ENCODE measurements at regions not wholly inside any gene's neighbourhood (a gene's known extent, or its start where the extent isn't known, plus 50 kb on each side); places are given as distances from the start of the nearest gene placed in this dataset.
"Not testable (repeated sequence)": the region's sequence is repeated elsewhere in the genome, so short reads cannot be mapped to it uniquely, and the experiment has no call there.

DNA sequence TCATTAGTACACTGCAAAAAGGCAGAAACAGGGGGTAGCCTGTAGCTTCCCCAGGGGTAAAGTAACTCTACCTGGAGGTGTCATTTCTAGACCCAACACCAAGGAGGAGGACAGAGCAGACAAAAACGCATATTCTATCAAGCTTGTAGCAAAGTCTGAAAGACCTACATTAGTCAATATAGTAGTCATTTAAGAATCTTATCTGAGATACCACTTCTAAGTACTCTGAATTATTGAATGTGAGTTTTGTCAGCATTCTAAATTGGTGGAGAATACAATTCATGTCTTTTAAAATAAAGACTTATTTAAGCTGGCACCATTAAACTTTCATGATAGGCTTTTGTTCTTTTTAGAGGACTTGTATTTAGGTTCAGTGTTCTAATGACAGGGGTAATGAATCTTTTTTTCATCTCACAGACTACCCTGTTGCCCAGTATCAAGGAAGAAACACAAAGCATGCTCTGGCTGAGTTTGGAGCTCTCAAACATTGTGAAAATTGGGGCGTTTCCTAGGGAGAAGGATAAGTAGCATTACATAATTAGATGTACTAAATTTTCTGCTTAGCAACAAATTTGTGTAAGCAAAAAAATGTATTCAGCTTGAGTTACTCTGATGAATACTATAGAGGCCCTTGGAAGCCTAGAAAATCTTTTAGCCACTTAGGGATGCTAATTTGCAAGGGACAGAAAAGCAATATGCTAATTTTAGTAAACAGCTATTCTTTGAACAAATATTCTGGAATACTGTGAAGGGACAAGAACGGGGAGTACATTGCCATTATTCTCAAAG lies 255.4 kb upstream of the HSF2 start:
- no peak for DNase-seq

DNA sequence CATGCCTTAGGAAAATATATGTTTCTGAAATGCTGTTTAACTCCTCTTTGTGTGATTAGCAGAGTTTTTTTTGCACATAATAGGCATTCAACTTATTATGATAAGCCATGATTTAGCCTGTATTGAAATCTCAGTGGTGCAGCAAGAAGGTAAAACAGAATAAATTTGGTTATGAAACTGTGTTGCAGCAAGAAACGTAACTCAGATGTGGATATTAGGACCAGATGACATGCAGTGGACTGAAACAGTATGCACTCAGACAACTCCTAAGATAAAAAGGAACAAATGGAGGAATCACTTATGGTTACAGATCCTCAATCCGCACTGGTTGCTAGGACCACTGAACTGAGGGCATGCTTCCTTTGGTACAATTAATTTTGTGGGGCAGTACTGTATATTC lies 254.2 kb upstream of the HSF2 start:
- no peak for DNase-seq

DNA sequence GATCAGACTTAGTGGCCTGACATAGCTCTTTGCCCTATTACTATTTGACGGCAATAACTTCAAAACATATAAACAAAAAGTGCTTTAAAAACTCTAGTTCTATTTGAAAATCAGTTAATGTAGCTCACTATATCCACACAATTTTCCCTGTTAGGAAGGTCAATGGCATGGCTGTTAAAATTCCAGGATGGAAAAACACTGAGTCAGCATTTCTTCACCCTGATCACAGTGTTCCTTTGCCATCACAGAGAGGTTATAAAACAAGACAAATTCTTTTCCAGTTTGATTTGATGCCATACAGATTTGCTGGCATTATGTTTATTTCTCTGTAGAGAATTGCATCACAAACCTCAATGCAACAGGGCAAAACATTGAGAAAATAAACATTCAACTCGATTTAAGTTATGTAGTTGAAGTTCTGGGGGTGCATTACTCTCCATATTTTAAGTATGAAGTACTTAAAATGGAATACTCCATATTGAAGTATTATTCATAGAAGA lies 253.7 kb upstream of the HSF2 start:
- no peak for DNase-seq

DNA sequence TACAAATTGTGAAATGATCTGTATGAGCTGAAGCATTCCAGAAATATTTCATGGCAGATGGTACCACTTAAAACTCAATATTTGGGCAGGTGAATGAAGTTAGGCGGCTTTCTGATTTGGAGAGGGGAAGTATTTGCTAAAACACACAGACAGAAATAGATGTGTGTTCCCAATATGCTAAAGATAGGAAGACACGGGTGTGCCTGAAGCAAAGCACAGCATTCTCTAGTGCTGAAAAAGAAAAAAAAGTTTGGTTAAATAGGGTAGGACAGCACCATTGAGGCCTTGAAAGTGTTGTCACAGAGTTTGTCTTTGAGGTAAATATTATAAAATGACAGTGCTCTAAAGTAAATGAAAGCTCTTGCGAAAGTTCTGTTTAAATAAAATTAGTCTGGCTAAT lies 252.2 kb upstream of the HSF2 start:
- no peak for DNase-seq

DNA sequence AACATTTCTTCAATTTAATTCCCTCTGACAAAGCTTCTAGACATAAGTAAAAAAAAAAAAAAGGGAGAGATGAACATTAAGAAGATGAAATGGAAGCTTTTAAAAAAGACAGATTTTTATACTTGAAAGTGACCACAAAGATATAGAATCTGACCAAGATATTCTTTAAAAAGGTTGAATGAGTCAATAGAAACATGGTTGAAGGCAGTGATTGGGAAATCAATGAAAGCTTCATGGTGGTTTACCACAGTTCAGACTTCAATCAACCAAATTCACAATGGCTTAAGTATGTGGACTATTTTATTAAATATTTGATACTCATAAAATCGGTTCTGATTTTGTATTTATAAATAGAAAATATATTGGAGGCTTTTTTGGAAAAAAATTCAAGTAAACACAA lies 248.4 kb upstream of the HSF2 start:
- no peak for DNase-seq

DNA sequence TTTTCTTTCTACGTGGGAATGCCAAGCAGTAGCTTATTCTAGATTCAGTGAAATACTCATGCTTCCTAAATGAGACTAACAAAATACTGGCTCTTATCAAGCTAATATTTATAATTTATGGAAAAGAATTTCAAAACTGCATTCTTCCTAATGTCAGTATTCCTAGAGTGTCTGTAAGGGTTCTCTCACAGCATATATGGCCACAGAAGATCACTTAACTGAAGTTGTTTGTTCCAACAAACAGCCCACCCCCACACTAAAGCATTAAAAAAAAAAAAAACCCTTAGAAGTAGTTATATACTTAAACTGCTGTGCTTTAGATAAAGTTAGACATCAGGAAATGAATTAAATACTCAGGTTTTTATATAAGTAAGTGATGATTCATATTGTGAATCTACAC lies 247.7 kb upstream of the HSF2 start:
- no peak for DNase-seq

DNA sequence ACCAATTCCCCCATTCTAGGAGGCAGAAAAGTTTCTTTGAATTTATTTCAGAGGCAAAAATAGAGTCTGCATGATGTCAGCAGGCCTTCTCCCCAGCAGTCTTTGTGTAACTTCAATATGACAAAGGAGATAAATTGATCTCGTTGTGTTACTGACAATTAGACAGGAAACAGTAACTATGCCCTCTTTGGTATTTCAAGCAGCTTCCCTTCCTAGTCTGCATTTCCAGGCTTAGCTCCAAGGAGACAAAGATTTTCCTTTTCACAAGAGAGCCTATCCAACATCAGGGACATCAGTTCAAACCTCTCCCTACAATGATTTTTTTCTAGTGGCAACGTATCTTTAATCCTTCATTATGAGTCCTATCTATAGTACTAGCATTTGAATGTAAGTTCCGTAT lies 245.9 kb upstream of the HSF2 start:
- DNase-seq, result no peak

DNA sequence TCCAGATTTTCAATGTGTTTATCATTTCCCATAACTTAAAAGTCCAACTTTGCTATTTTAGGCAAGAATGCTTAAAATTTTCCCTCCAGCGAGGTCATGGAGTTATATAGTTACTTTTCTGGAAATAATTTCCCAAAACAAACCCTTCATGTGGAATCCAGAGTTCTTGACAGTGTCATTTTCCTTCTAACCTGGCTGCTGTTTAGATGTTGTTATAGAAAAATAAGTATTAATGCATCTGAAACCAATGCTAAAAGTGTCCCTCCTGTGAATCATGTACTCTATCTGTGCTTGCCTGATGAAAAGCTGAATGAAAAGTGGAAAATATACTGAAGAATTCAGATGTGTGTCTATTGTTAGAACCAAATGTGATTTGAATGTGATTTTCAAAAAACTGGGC lies 245.3 kb upstream of the HSF2 start:
- DNase-seq, result no peak

DNA sequence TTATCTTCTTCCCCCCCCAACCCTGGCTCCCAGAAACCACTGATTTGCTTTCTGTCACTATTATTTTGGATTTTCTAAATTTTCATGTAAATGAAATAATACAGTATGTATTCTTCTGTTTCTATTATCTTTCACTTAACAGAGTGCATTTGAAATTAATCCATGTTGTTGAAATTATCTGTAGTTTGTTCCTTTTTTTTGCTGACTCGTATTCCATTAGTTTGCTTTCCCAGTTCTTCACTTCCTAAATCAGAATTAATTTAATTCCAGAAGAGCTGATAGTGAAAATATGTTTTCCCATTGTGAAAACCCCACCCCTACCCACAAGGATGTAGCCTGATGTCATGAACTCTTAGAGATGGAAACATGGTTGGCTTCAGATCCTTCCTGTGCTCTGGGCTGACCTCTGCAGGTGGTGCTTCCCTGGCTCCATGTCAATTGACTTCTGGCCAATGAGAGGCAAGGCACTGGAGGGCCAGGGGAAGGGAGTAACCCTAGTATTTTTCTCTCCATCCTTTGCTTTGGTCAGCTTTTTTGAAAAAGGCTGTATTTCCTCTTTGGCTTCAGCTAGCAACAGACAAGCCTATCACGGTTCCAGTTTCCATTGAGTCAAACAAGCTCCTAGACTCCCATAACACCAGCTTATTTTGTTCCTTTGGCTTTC lies 244.4 kb upstream of the HSF2 start:
- no peak for DNase-seq

DNA sequence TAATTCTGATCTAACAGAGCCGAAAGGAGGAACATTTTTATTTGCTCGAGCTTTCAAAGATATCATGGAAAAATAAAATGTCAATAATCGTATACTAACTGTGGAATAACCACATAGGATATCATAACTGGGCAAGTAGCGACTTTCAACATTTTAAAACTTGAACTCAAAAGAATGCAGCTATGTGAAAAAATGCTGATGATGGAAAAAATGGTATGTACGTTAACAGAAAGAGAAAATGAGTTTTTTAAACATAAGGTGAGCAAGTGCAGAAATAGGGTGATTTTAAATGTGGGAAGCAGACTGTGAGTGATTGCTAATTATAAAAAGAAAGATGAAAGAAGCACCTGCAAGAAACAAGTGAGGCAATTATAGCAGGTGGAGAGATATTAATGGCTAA lies 238.3 kb upstream of the HSF2 start:
- DNase-seq, result no peak

DNA sequence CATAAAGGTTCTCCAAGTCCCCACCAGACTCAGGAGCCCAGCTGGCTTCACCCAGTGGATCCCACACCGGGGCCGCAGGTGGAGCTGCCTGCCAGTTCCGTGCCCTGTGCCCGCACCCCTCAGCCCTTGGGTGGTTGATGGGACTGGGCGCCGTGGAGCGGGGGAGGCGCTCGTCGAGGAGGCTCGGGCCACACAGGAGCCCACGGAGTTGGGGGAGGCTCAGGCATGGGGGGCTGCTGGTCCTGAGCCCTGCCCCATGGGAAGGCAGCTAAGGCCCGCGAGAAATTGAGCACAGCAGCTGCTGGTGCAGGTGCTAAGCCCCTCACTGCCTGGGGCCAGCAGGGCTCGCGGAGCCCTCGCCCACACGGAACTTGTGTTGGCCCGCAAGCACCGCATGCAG lies 234.4 kb upstream of the HSF2 start:
- DNase-seq, result no peak

DNA sequence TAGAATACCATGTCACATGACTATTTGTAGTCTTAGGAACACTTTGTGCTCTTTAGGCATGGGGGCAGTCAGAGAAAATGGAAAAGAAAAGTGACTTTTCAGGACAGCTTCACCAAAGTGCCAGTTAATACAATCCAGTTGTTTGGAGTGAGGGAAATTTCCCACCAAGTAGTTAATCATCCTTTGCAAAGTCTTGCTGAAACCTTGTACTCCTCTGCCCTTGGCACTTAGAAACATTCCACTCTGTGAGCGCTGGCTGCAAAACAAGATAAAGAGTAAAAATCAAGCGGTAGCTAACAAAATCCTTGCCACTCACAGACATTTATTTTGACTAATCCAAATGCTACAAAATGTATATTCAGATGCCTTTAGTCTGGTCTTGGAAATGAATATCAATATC lies 229.2 kb upstream of the HSF2 start:
- no peak for DNase-seq

DNA sequence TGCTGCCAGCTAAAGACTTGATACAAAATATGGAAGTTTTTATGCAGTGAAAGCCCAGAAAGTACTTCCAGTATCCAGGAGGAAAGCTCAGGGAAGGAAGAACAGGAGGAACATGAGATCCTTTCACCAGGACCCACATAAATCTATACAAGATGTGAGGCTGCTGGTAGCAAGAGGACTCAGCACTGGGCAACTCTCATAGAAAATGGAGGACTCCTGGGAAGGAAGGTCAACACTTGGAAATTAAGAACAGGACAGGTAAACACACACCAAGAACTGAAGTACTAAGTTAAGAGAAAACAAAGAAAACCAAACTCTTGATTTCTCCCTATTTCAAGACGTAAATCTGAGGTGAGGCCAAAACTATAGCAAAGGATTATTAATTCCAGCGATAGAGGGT lies 220.5 kb upstream of the HSF2 start:
- no peak for DNase-seq

DNA sequence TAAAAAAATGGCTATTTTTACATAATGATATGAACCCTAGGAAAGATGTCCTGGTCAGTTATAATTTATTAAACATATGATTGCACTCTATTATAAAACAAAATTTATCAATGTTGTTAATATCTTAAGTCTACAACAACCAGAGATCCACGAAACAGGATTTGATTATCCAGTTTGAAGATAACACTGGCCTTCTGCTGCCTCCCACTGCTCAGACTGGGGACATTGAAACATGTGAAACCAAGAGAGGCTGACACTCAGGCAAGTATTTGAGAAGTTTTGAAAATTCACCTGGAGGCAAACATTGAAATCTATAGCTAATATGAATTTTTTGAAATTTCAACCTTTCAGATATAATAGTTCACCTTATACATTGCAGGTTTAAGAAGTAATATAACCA lies 219.3 kb upstream of the HSF2 start:
- no peak for DNase-seq

DNA sequence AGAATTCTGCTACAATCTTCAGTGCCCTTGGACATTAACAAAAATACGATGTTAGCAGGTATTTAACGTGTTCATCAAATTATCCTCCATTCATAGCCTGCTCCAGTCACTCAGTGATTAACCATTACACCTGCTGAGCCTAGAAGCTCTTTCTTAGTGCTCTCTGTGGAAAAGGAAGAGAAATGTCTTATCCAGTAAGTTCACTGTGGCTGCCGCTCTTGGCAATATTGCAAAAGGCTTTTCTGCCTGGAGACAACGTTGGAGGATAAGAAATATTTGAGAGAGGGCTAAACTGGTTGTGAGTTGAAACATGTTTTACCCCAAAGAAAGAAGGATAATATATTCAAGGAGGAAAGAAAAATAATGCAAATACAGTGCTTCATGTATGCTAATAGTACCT lies 217.4 kb upstream of the HSF2 start:
- DNase-seq, result no peak

DNA sequence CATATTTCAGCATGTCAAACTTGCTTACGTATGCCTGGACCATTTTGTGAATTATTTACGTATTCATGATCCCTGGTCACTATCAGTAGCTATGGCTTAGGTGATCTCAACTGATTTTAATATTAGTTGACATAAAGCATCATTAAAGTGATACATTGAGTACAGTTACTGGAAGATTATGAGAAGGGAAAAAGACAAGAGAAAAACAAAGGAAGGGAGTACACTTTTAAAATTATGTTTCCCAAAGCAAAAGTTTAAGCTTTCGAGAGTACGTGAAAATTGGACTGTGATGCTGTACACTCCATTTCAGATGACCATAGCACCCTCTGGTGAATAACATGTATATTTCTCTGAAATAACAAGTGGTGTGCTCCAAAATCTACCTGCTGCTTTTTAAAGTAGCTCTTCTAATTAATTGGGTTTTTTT lies 215.0 kb upstream of the HSF2 start:
- peak; percentile 48 for DNase-seq

DNA sequence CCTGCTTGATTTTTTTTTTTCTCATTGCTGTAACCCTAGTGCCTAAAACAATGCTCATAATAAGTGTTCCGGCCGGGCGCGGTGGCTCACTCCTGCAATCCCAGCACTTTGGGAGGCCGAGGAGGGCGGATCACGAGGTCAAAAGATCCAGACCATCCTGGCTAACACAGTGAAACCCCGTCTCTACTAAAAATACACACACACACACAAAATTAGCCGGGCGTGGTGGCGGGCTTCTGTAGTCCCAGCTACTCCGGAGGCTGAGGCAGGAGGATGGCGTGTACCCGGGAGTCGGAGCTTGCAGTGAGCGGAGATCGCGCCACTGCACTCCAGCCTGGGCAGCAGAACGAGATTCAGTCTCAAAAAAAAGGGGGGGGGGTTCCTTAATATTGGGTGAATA lies 214.0 kb upstream of the HSF2 start:
- not testable (repeated sequence) for DNase-seq

DNA sequence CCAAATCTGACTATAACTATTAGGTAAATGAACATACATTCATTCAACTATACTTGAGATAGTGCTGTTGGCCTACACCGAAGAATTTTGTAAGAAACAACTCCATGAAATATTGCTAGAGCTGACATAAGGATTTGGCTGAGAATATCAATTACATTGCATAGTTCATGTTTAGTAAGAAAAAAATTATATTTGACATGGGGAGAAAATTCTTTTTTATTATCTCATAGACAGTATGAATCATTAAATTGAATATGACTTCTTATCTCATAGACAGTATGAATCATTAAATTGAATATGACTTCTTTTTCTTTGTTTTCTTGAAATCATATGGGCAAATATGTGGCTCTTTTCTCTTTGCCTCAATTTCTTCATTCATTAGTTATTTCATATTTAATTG lies 212.3 kb upstream of the HSF2 start:
- no peak for DNase-seq

DNA sequence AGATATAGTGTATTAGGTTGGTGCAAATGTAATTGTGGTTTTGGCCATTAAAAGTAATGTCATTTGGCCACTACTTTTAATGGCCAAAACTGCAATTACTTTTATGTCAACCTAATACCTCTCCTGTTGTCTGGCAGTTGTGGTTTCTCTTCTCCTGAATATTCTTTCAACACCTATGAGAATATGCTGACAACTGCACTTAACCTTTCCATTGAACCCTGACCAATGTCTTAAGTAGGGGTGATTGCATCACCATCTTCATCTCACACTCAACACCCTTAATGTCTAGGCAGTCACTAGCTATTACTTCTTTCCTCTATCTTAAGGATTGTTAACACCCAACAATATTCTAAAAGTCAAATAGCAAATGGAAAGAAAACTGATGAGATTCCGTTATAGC lies 200.5 kb upstream of the HSF2 start:
- no peak for DNase-seq

DNA sequence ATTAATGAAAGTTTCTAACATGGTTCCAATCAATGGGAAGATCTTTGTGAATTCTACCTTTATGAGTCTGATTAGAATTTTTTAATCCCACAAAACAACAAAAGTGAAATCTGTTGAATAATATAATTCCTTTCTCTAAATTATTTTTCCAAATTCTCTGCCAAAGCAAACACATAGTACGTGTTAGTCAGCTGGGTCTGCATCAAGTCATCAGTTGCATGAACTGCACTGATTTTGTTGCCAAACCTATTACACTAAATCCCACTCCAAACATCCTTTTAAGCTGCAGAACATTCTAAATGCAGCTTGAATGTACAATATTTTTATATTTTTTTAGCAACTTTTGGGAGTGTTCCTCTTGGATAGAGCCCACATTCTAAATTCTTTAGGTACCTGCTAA lies 199.0 kb upstream of the HSF2 start:
- no peak for DNase-seq

DNA sequence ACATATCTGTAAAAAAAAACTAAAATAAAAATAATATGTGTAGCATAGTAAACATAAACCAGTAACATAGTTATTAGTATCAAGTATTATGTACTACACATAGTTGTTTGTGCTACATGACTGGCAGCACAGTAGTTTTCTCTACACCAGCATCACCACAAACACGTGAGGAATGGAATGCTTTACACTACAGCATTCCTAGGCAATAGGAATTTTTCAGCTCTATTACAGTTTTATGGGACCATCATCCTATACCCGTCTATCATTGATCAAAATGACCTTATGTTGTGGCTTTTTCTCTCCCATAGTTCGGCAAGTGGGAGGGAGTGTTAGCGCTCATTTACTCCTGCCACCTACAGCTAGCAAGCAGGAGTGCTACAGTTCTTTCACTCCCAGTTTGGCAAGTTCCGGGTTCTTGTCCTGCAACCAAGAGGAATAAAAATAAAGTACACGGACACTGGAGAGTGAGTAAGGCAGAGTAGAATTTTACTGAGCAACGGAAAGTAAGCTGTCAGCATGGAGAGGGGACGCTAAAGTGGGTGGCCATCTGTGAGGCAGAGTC lies 196.8 kb upstream of the HSF2 start:
- DNase-seq, result no peak

DNA sequence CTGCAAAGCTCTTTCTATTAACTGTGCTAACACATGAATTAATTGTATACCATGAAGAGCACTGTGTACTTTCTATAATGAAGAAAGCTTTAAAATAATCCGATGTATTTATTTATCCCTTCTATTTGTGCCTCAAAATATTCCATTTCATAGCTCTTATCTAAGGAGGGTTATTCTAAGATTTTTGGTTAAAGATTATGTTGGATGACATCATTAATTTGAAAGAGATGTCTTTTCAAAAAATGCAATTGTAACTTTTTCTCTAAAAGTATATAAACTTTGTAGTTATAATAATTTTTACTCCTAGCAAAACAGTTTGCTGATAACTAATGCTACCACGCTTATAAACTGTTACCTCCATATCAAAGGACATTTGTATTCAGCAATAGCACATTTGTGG lies 192.4 kb upstream of the HSF2 start:
- no peak for DNase-seq

DNA sequence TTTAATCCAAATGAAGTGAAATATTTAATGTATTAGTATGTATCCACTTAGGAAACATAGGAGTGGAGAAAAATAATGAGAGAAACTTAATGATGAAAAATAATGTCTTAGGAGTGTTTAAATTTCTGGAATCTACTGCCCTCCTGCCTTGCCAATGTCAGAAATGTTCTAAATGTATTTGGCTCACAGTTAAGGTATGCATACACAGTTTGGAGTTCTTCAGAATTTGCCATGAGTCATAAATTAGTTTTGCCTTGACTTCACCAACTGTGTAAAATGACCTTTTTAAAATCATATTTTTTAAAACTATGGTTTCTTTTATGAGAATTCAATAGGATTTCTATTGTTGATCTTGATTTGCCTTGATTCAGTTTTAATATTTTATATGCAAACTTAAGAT lies 191.7 kb upstream of the HSF2 start:
- peak; percentile 14 for DNase-seq

DNA sequence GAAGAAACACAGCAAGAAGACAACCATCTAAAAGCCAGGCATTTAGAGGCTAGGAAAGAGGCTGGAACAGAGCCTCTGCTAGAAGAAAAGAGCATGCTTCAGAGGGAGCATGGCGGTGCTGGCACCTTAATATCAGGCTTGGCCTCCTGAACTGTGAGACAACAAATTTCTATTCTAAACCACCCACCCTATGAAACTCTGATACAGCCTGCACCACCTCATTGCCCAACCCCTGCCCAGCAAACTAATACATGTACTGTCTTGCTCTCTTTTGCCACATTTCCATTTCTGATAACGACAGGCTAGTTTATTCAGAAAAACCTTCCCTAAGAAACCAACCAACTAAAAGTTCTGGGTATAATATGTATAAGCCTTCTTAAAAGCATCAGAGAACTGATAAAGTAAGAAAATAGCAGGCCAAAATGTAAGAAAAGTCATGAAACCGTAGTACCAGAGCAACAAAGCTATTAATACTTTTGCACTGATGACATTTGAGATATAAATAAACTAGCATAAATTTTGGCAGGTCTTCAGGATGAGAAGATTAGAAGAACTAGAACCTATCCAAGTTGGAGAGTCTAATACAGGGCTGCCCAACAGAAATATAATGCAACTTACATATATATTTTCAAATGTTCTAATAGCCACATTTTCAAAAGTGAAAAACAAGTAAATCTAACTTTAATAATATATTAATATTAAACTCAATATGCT lies 184.7 kb upstream of the HSF2 start:
- no peak for DNase-seq

Data from amniotic stem cell (primary cell).